ENCODE measurements at regions not wholly inside any gene's neighbourhood (a gene's known extent, or its start where the extent isn't known, plus 50 kb on each side); places are given as distances from the start of the nearest gene placed in this dataset.

DNA sequence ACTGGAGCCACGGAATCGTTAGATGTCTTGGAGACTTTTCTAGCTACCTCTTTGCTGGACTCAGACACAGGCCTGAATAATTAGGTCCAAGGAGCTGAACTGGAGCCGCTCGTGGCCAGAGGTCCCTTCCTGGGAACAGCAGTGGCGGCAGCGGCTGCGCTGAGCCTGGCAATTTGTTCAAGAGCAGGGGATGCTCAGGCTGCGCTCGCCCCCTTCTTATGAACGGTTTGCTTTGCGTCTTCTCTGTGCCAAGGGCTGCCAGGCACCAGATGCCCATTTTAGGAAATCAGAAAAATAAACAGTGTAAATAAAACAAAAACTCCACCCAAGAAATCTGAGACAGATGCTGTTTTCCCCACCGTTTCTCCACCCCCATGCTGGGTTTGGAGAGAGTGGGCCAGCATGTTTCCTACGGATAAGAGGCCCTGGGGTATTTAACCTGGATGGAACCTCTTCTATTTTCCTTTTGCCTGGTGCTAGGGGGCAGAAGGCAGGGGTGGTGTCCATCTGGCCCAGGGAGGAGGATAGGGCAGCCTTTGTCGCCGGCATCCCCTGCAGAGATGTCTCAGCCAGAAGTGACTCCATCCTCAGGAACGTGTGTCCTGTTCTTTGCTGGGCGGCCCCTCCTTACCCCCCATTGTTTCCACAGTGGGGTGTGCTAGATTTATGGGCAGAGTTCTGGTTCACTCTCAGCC lies 163.4 kb downstream of the SEC14L1 start:
- Histone ChIP-seq H3K27me3 (ENCODE audit: low read depth) (no peaks in the 10 kb centered on the region), H3K36me3 (no peaks in the 10 kb centered on the region), H3K4me1 (peaks cover 14% of the 10 kb centered on the region), H3K4me3 (no peak overlapping the region), H3K9me3 (replicated peaks) (no peaks in the 10 kb centered on the region), H3K27ac (replicated peaks) (no peak overlapping the region)
- DNase-seq, result no peak
- intact Hi-C loops (cut with micrococcal nuclease), result no loop called here
- TF ChIP-seq CTCF (IDR thresholded peaks at IDR 0.05; ENCODE audit: borderline replicate concordance), result no peak

GRCh38 chr17:77304746-77305473 lies 164.1 kb downstream of the SEC14L1 start:
- Histone ChIP-seq H3K27ac (replicated peaks) (no peak overlapping the region), H3K36me3 (no peaks in the 10 kb centered on the region), H3K4me1 (peaks cover 18% of the 10 kb centered on the region), H3K27me3 (ENCODE audit: low read depth) (no peaks in the 10 kb centered on the region), H3K4me3 (no peak overlapping the region), H3K9me3 (replicated peaks) (no peaks in the 10 kb centered on the region)
- intact Hi-C loops (cut with micrococcal nuclease), result no loop called here
- no peak for DNase-seq
- no peak for TF ChIP-seq CTCF (IDR thresholded peaks at IDR 0.05; ENCODE audit: borderline replicate concordance)

- no peak overlapping the region for H3K4me3 ChIP-seq
- H3K36me3 ChIP-seq, result no peaks in the 10 kb centered on the region
- H3K27ac ChIP-seq (replicated peaks), result no peak overlapping the region
- no peak for DNase-seq
- no peaks in the 10 kb centered on the region for H3K27me3 ChIP-seq (ENCODE audit: low read depth)
- intact Hi-C loops (cut with micrococcal nuclease), result no loop called here
- H3K9me3 ChIP-seq (replicated peaks), result no peaks in the 10 kb centered on the region
- TF ChIP-seq CTCF (IDR thresholded peaks at IDR 0.05; ENCODE audit: borderline replicate concordance), result no peak
- peaks cover 18% of the 10 kb centered on the region for H3K4me1 ChIP-seq
These were observed 165.4 kb downstream of the SEC14L1 start for GRCh38 chr17:77306048-77306789.

DNA sequence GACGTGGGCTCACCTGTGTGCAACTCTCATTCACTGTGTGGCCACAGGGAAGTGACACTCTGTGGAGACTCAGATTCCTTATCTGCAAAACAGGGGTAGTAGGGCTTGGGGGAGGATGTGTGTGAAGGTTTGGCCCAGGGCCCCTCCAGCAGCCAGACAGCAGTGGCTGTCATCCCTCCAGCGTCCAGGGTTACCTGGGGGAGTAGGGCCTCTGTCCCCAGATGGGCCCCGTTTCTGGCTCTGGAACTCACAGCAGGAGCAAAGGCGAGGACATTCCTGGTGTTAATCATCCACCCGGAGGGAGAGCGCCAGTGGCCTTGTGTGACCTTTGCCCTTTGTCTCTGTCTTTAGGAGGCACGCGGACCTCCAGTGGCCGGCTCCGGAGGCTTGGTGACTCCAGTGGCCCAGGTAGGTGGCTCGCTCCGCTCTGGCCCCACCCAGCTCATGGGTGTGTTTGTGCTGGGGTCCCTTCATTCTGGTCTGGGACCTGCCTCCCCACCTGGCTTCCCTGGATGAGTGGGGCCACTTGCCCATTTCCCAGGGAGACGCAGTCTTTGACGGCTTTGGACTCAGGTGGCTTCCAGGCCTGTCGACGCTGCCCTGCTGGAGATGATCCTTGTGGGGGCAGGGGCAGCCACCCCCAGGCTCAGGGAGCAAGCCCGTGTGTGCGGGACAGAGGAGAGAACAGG lies 166.2 kb downstream of the SEC14L1 start:
- no peak for TF ChIP-seq CTCF (IDR thresholded peaks at IDR 0.05; ENCODE audit: borderline replicate concordance)
- H3K36me3 ChIP-seq, result no peaks in the 10 kb centered on the region
- H3K4me1 ChIP-seq, result peaks cover 18% of the 10 kb centered on the region
- intact Hi-C loops (cut with micrococcal nuclease), result no loop called here
- no peak overlapping the region for H3K27ac ChIP-seq (replicated peaks)
- no peaks in the 10 kb centered on the region for H3K9me3 ChIP-seq (replicated peaks)
- no peak for DNase-seq
- H3K27me3 ChIP-seq (ENCODE audit: low read depth), result no peaks in the 10 kb centered on the region
- no peak overlapping the region for H3K4me3 ChIP-seq

DNA sequence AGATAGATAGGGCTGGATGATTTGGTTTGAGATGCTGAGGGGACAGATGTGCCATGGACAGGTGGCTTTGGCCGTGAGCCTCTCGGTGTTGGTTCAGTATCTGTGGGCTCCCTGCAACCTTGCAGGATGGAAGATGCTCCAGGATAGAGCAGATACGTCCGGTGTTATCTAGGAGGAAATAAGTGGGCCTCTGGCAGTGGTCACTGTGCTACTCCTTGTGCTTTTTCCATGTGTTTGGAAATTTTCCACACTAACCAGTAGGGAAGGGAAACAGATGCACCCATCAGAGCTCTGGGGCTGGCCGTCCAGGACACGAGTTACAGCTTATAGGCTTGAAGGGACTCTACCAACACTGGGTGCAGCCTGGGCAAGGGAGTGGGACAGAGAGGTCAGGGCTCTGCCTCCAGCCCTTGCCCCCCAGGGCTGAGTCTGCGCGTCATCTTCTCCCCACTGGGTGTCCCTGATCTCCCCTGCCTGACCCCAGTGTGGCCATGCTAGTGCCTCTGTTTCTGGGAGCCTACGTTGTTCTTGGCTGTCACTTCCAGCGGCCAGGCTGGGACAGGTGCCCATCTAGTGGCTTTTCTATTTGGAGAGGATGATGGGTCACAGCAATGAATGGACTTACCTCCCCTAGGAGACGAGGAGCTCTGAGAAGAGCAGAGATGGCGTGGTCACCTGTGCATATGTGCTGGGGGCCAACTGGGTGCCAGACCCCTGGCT lies 166.9 kb downstream of the SEC14L1 start:
- no peak overlapping the region for H3K27ac ChIP-seq (replicated peaks)
- intact Hi-C loops (cut with micrococcal nuclease), result no loop called here
- H3K4me1 ChIP-seq, result peaks cover 20% of the 10 kb centered on the region
- DNase-seq, result no peak
- no peak overlapping the region for H3K4me3 ChIP-seq
- TF ChIP-seq CTCF (IDR thresholded peaks at IDR 0.05; ENCODE audit: borderline replicate concordance), result no peak
- no peaks in the 10 kb centered on the region for H3K36me3 ChIP-seq
- no peaks in the 10 kb centered on the region for H3K9me3 ChIP-seq (replicated peaks)
- H3K27me3 ChIP-seq (ENCODE audit: low read depth), result no peaks in the 10 kb centered on the region

Data from left ventricle myocardium inferior (tissue), 1 donor.